ENCODE measurements at regions not wholly inside any gene's neighbourhood (a gene's known extent, or its start where the extent isn't known, plus 50 kb on each side); places are given as distances from the start of the nearest gene placed in this dataset.

- no peak for TF ChIP-seq CTCF (IDR thresholded peaks at IDR 0.05)
- no peak for TF ChIP-seq POLR2A (IDR thresholded peaks at IDR 0.05)
These were observed 131.9 kb downstream of the HLX start for GRCh38 chr1:221011145-221011544.

All from testis (tissue), 2 donors.